ENCODE measurements at regions not wholly inside any gene's neighbourhood (a gene's known extent, or its start where the extent isn't known, plus 50 kb on each side); places are given as distances from the start of the nearest gene placed in this dataset.
"Not testable (repeated sequence)": the region's sequence is repeated elsewhere in the genome, so short reads cannot be mapped to it uniquely, and the experiment has no call there.

- H3K4me3 ChIP-seq; H3K9me3 ChIP-seq; H3K36me3 ChIP-seq (replicated peaks); H3K27me3 ChIP-seq (ENCODE audit: low read depth); H3K4me1 ChIP-seq; in situ Hi-C loops (cut with MboI; ENCODE audit: low sequenced_read_pairs): not testable (repeated sequence)
- DNase-seq (ENCODE audit: low spot score in 2 of 2) = peak; percentile 8 to 11
Observed at GRCh38 chr1:144516172-144516571, 54.7 kb upstream of the NBPF15 start.

GRCh38 chr1:144516906-144517305, 55.4 kb upstream of the NBPF15 start:
- in situ Hi-C loops (cut with MboI; ENCODE audit: low sequenced_read_pairs); DNase-seq (ENCODE audit: low spot score in 2 of 2); H3K9me3 ChIP-seq; H3K27me3 ChIP-seq (ENCODE audit: low read depth); H3K4me1 ChIP-seq; H3K4me3 ChIP-seq; H3K36me3 ChIP-seq (replicated peaks): not testable (repeated sequence)

GRCh38 chr1:144518439-144518838, 57.0 kb upstream of the NBPF15 start:
- H3K36me3 ChIP-seq (replicated peaks); H3K9me3 ChIP-seq: not testable (repeated sequence)

GRCh38 chr1:144519528-144520189, 58.2 kb upstream of the NBPF15 start:
- DNase-seq (ENCODE audit: low spot score in 2 of 2); H3K9me3 ChIP-seq; H3K4me1 ChIP-seq; in situ Hi-C loops (cut with MboI; ENCODE audit: low sequenced_read_pairs); H3K27me3 ChIP-seq (ENCODE audit: low read depth); H3K4me3 ChIP-seq; H3K36me3 ChIP-seq (replicated peaks): not testable (repeated sequence)

More at GRCh38 chr1:144518439-144518838, 57.0 kb upstream of the NBPF15 start:
- H3K4me3 ChIP-seq; H3K4me1 ChIP-seq; DNase-seq (ENCODE audit: low spot score in 2 of 2); H3K27me3 ChIP-seq (ENCODE audit: low read depth); in situ Hi-C loops (cut with MboI; ENCODE audit: low sequenced_read_pairs): not testable (repeated sequence)

- H3K27me3 ChIP-seq (ENCODE audit: low read depth); H3K4me1 ChIP-seq; in situ Hi-C loops (cut with MboI; ENCODE audit: low sequenced_read_pairs); H3K4me3 ChIP-seq; DNase-seq (ENCODE audit: low spot score in 2 of 2); H3K36me3 ChIP-seq (replicated peaks); H3K9me3 ChIP-seq: not testable (repeated sequence)
Observed at GRCh38 chr1:144523661-144524407, 62.4 kb upstream of the NBPF15 start.

- H3K9me3 ChIP-seq; H3K27me3 ChIP-seq (ENCODE audit: low read depth); in situ Hi-C loops (cut with MboI; ENCODE audit: low sequenced_read_pairs); DNase-seq (ENCODE audit: low spot score in 2 of 2); H3K4me3 ChIP-seq; H3K4me1 ChIP-seq; H3K36me3 ChIP-seq (replicated peaks): not testable (repeated sequence)
Observed at GRCh38 chr1:144532156-144532607, 60.5 kb upstream of the PPIAL4F start.

GRCh38 chr1:144533480-144533879, 59.2 kb upstream of the PPIAL4F start:
- H3K36me3 ChIP-seq (replicated peaks); in situ Hi-C loops (cut with MboI; ENCODE audit: low sequenced_read_pairs); DNase-seq (ENCODE audit: low spot score in 2 of 2); H3K4me3 ChIP-seq; H3K9me3 ChIP-seq; H3K27me3 ChIP-seq (ENCODE audit: low read depth); H3K4me1 ChIP-seq: not testable (repeated sequence)

GRCh38 chr1:144534286-144534685, 58.4 kb upstream of the PPIAL4F start:
- H3K36me3 ChIP-seq (replicated peaks); in situ Hi-C loops (cut with MboI; ENCODE audit: low sequenced_read_pairs); H3K9me3 ChIP-seq; H3K27me3 ChIP-seq (ENCODE audit: low read depth); H3K4me1 ChIP-seq; H3K4me3 ChIP-seq; DNase-seq (ENCODE audit: low spot score in 2 of 2): not testable (repeated sequence)

GRCh38 chr1:144536677-144537076, 56.0 kb upstream of the PPIAL4F start:
- H3K4me1 ChIP-seq; DNase-seq (ENCODE audit: low spot score in 2 of 2); H3K9me3 ChIP-seq; H3K27me3 ChIP-seq (ENCODE audit: low read depth); H3K4me3 ChIP-seq; H3K36me3 ChIP-seq (replicated peaks); in situ Hi-C loops (cut with MboI; ENCODE audit: low sequenced_read_pairs): not testable (repeated sequence)

- H3K4me1 ChIP-seq; H3K27me3 ChIP-seq (ENCODE audit: low read depth); H3K4me3 ChIP-seq; H3K36me3 ChIP-seq (replicated peaks); DNase-seq (ENCODE audit: low spot score in 2 of 2); H3K9me3 ChIP-seq; in situ Hi-C loops (cut with MboI; ENCODE audit: low sequenced_read_pairs): not testable (repeated sequence)
Observed at GRCh38 chr1:144537234-144537633, 55.5 kb upstream of the PPIAL4F start.

GRCh38 chr1:144538736-144539135, 54.0 kb upstream of the PPIAL4F start:
- H3K36me3 ChIP-seq (replicated peaks); H3K4me3 ChIP-seq; H3K27me3 ChIP-seq (ENCODE audit: low read depth); in situ Hi-C loops (cut with MboI; ENCODE audit: low sequenced_read_pairs); H3K9me3 ChIP-seq; H3K4me1 ChIP-seq; DNase-seq (ENCODE audit: low spot score in 2 of 2): not testable (repeated sequence)

- H3K4me1 ChIP-seq; H3K9me3 ChIP-seq; H3K27me3 ChIP-seq (ENCODE audit: low read depth); H3K4me3 ChIP-seq; DNase-seq (ENCODE audit: low spot score in 2 of 2); H3K36me3 ChIP-seq (replicated peaks); in situ Hi-C loops (cut with MboI; ENCODE audit: low sequenced_read_pairs): not testable (repeated sequence)
Observed at GRCh38 chr1:144539191-144539960, 53.3 kb upstream of the PPIAL4F start.
